ENCODE measurements at regions not wholly inside any gene's neighbourhood (a gene's known extent, or its start where the extent isn't known, plus 50 kb on each side); places are given as distances from the start of the nearest gene placed in this dataset.

DNA sequence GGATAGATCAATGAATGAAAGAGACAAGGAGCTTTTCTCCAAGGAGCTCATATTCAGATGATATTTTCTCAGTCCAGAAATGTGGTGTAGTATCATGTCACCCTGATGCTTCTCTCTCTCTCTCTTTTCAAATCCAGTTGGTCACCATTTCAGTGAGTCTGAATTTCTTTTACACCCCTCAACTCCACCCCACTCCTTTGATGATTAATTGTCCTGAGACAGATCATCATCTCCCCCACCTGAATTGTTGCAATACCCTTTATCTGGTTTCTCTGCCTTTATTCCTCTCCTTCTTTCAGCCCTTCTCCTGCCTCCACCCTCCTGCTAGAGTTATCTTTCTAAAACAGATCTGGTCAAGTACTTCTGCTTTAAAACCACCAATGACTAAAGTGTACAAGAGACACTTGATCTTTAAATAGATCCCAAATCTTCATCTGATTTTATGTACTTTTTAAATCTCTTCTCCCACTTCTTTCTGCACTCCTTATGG lies 299.8 kb downstream of the KLF5 start:
- no peak for ATAC-seq (replicated peaks in 1 of 4)
- Mint-ChIP-seq H3K9me3 (no peaks in the 10 kb centered on the region), H3K4me3 (no peak overlapping the region), H3K27ac (no peak overlapping the region), H3K4me1 (no peaks in the 10 kb centered on the region), H3K27me3 (peaks cover 0 to 3% of the 10 kb centered on the region in 2 donors), H3K36me3 (no peaks in the 10 kb centered on the region)
- H3K4me3 ChIP-seq (ENCODE audit: control insufficient read depth in 1 of 2, extremely low read depth in 1 of 2, low read length in 1 of 2): no peak overlapping the region
- CTCF ChIA-PET: interaction anchor here (0.6 kb wide), 3 partner anchors 119 to 1441 kb away, joined by 3 to 6 read pairs (median 6); no protein-coding TSS in a partner anchor
- H3K27ac ChIP-seq (ENCODE audit: low read length): no peak overlapping the region
- POLR2A ChIA-PET: no interaction called here
- H3K9me3 ChIP-seq: no peaks in the 10 kb centered on the region
- no peak for DNase-seq
- H3K27me3 ChIP-seq (replicated peaks in 1 of 2; ENCODE audit: control insufficient read depth in 2 of 2, extremely low read depth in 1 of 2, insufficient read depth in 2 of 2, low read length in 1 of 2): no peaks in the 10 kb centered on the region
- H3K4me1 ChIP-seq (ENCODE audit: control insufficient read depth in 1 of 2, extremely low read depth in 1 of 2, insufficient read depth in 2 of 2, low read length in 2 of 2): no peaks in the 10 kb centered on the region
- H3K36me3 ChIP-seq (ENCODE audit: control insufficient read depth in 2 of 2, extremely low read depth in 1 of 2, insufficient read depth in 1 of 2, low read length in 1 of 2): no peaks in the 10 kb centered on the region

DNA sequence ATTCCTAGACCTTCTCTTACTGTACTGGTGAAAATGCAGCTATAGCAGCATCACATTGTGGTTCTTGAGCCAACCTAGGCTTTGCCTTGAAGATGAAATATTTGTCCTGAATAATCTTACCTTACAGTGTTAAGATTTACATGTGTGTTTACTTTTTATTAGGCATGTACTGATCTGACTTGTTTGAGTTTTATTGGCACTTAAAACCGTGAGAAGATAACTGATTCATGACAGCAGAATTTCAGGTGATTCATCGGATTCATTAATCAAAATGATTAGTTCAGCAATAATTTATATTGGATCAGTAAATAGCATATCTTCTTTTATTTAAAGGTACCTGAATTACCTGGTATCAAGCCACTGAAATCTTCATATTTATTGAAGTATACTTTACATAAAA lies 296.3 kb downstream of the KLF5 start:
- POLR2A ChIA-PET: no interaction called here

DNA sequence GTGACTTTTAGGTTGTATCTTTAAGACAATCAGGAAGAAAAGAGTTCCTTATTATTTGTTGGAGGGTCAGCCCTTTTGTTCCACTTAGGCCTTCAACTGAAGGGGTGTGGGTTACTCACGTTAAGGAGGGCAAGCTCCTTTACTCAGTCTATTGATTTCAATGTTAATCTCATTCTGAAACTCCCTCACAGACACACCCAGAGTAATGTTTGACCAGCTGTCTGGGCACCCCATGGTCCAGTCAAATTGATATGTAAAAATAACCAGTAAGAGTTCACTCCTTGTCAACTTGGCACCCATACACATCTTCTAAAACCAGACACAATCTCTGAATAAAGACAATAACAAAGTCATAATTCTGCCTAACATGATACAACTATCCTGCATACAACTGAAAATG lies 292.9 kb downstream of the KLF5 start:
- ChIA-PET CTCF (no interaction called here), POLR2A (no interaction called here)
- H3K4me1 Mint-ChIP-seq: no peaks in the 10 kb centered on the region
- H3K27me3 Mint-ChIP-seq: peaks cover 6 to 17% of the 10 kb centered on the region in 2 donors
- Histone ChIP-seq H3K27ac (ENCODE audit: low read length) (no peak overlapping the region), H3K4me1 (ENCODE audit: control insufficient read depth in 1 of 2, extremely low read depth in 1 of 2, insufficient read depth in 2 of 2, low read length in 2 of 2) (no peaks in the 10 kb centered on the region), H3K4me3 (ENCODE audit: control insufficient read depth in 1 of 2, extremely low read depth in 1 of 2, low read length in 1 of 2) (no peak overlapping the region), H3K36me3 (ENCODE audit: control insufficient read depth in 2 of 2, extremely low read depth in 1 of 2, insufficient read depth in 1 of 2, low read length in 1 of 2) (no peaks in the 10 kb centered on the region), H3K9me3 (no peaks in the 10 kb centered on the region), H3K27me3 (replicated peaks in 1 of 2; ENCODE audit: control insufficient read depth in 2 of 2, extremely low read depth in 1 of 2, insufficient read depth in 2 of 2, low read length in 1 of 2) (peaks cover 0 to 4% of the 10 kb centered on the region in 2 experiments)
- no peaks in the 10 kb centered on the region for H3K36me3 Mint-ChIP-seq
- H3K4me3 Mint-ChIP-seq: no peak overlapping the region
- no CpG with 5 or more reads among the region's 1 CpG for WGBS (ENCODE audit: insufficient coverage)
- H3K9me3 Mint-ChIP-seq: no peaks in the 10 kb centered on the region
- no peak for DNase-seq
- no peak for ATAC-seq (replicated peaks in 1 of 4)
- no peak overlapping the region for H3K27ac Mint-ChIP-seq

More for the DNA sequence above, 296.3 kb downstream of the KLF5 start:
- peaks cover 0 to 3% of the 10 kb centered on the region in 2 donors for H3K27me3 Mint-ChIP-seq
- H3K4me3 ChIP-seq (ENCODE audit: control insufficient read depth in 1 of 2, extremely low read depth in 1 of 2, low read length in 1 of 2): no peak overlapping the region
- no peaks in the 10 kb centered on the region for H3K4me1 ChIP-seq (ENCODE audit: control insufficient read depth in 1 of 2, extremely low read depth in 1 of 2, insufficient read depth in 2 of 2, low read length in 2 of 2)
- no peaks in the 10 kb centered on the region for H3K9me3 ChIP-seq
- no peaks in the 10 kb centered on the region for H3K9me3 Mint-ChIP-seq
- no peak overlapping the region for H3K27ac ChIP-seq (ENCODE audit: low read length)
- DNase-seq: no peak
- H3K36me3 Mint-ChIP-seq: no peaks in the 10 kb centered on the region
- H3K27ac Mint-ChIP-seq: no peak overlapping the region
- CTCF ChIA-PET: no interaction called here
- H3K4me3 Mint-ChIP-seq: no peak overlapping the region
- WGBS (ENCODE audit: insufficient coverage): no CpG with 5 or more reads among the region's 2 CpGs
- H3K36me3 ChIP-seq (ENCODE audit: control insufficient read depth in 2 of 2, extremely low read depth in 1 of 2, insufficient read depth in 1 of 2, low read length in 1 of 2): no peaks in the 10 kb centered on the region
- H3K4me1 Mint-ChIP-seq: no peaks in the 10 kb centered on the region
- no peak for ATAC-seq (replicated peaks in 1 of 4)
- H3K27me3 ChIP-seq (replicated peaks in 1 of 2; ENCODE audit: control insufficient read depth in 2 of 2, extremely low read depth in 1 of 2, insufficient read depth in 2 of 2, low read length in 1 of 2): no peaks in the 10 kb centered on the region

DNA sequence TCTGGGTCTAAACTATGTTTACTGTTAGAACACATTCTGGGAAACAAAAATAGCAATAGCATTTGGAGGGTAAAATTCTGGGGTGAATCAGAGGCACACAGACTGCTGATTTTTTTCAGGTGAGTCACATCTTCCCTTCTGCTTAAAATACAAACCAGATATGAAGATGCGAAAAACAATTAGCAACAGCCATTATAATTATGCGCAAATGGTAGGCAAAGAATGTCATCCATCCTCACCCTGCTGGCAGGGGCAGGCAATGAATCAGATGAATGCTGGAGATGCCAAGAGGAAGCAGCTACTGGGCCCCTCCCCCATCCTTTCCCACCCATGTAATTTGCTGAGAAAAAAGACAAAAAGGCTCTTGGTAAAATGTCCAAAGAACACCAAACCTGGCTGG lies 282.9 kb downstream of the KLF5 start:
- Histone ChIP-seq H3K36me3 (ENCODE audit: control insufficient read depth in 2 of 2, extremely low read depth in 1 of 2, insufficient read depth in 1 of 2, low read length in 1 of 2) (no peaks in the 10 kb centered on the region), H3K27ac (ENCODE audit: low read length) (no peak overlapping the region), H3K4me3 (ENCODE audit: control insufficient read depth in 1 of 2, extremely low read depth in 1 of 2, low read length in 1 of 2) (no peak overlapping the region), H3K4me1 (ENCODE audit: control insufficient read depth in 1 of 2, extremely low read depth in 1 of 2, insufficient read depth in 2 of 2, low read length in 2 of 2) (no peaks in the 10 kb centered on the region), H3K9me3 (no peaks in the 10 kb centered on the region), H3K27me3 (replicated peaks in 1 of 2; ENCODE audit: control insufficient read depth in 2 of 2, extremely low read depth in 1 of 2, insufficient read depth in 2 of 2, low read length in 1 of 2) (no peaks in the 10 kb centered on the region)
- ChIA-PET CTCF (no interaction called here), POLR2A (no interaction called here)
- DNase-seq (no peak), ATAC-seq (replicated peaks in 1 of 4) (no peak)
- Mint-ChIP-seq H3K4me3 (no peak overlapping the region), H3K36me3 (no peaks in the 10 kb centered on the region), H3K27ac (no peak overlapping the region), H3K4me1 (no peaks in the 10 kb centered on the region), H3K27me3 (peaks cover 0 to 4% of the 10 kb centered on the region in 2 donors), H3K9me3 (no peaks in the 10 kb centered on the region)
- no CpG with 5 or more reads among the region's 2 CpGs for WGBS (ENCODE audit: insufficient coverage)

DNA sequence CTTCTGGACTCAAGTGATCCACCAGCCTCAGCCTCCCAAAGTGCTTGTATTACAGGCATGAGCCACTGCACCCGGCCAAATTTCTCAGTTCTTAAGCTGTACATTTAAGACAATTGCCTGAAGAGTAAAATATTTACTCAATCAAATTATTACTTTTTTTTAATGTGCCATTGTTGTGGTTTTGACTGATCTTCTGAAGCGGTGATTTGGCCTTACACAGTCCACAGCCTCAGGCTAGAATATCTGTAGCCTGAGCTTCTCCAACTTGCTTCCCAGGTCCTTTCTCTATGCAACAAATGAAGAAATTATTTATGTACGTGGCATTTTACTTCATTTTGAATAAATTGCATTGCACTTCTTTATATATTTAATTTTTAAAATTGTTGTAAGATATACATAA lies 281.3 kb downstream of the KLF5 start:
- Histone ChIP-seq H3K9me3 (no peaks in the 10 kb centered on the region), H3K27ac (ENCODE audit: low read length) (no peak overlapping the region), H3K27me3 (replicated peaks in 1 of 2; ENCODE audit: control insufficient read depth in 2 of 2, extremely low read depth in 1 of 2, insufficient read depth in 2 of 2, low read length in 1 of 2) (no peaks in the 10 kb centered on the region), H3K36me3 (ENCODE audit: control insufficient read depth in 2 of 2, extremely low read depth in 1 of 2, insufficient read depth in 1 of 2, low read length in 1 of 2) (no peaks in the 10 kb centered on the region), H3K4me1 (ENCODE audit: control insufficient read depth in 1 of 2, extremely low read depth in 1 of 2, insufficient read depth in 2 of 2, low read length in 2 of 2) (no peaks in the 10 kb centered on the region), H3K4me3 (ENCODE audit: control insufficient read depth in 1 of 2, extremely low read depth in 1 of 2, low read length in 1 of 2) (no peak overlapping the region)
- no CpG with 5 or more reads among the region's 3 CpGs for WGBS (ENCODE audit: insufficient coverage)
- ATAC-seq (replicated peaks in 1 of 4) (no peak), DNase-seq (no peak)
- CTCF ChIA-PET: no interaction called here
- Mint-ChIP-seq H3K4me3 (no peak overlapping the region), H3K27me3 (no peaks in the 10 kb centered on the region), H3K27ac (no peak overlapping the region), H3K4me1 (no peaks in the 10 kb centered on the region), H3K36me3 (no peaks in the 10 kb centered on the region), H3K9me3 (no peaks in the 10 kb centered on the region)
- POLR2A ChIA-PET: no interaction called here

DNA sequence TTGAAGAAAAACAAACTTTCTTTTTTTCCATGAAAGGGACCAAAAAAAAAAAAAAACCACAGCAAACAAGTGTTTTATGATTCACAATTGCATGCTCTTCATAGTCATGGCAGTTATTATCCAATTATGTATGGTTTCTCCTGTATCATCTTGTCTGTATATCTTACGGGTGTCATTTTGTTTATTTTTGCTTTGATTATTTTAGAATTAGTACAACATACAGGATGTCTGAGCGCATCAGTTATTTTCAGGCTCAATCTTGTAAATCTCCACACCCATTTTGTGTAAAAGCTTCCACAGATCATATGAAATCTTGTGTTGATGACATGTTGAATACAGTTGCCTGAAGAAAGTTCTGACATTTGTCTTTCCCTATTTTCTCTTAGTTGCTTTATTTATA lies 280.3 kb downstream of the KLF5 start:
- Histone ChIP-seq H3K9me3 (no peaks in the 10 kb centered on the region), H3K4me1 (ENCODE audit: control insufficient read depth in 1 of 2, extremely low read depth in 1 of 2, insufficient read depth in 2 of 2, low read length in 2 of 2) (no peaks in the 10 kb centered on the region), H3K27me3 (replicated peaks in 1 of 2; ENCODE audit: control insufficient read depth in 2 of 2, extremely low read depth in 1 of 2, insufficient read depth in 2 of 2, low read length in 1 of 2) (no peaks in the 10 kb centered on the region), H3K27ac (ENCODE audit: low read length) (no peak overlapping the region), H3K36me3 (ENCODE audit: control insufficient read depth in 2 of 2, extremely low read depth in 1 of 2, insufficient read depth in 1 of 2, low read length in 1 of 2) (no peaks in the 10 kb centered on the region), H3K4me3 (ENCODE audit: control insufficient read depth in 1 of 2, extremely low read depth in 1 of 2, low read length in 1 of 2) (no peak overlapping the region)
- H3K4me1 Mint-ChIP-seq: no peaks in the 10 kb centered on the region
- H3K27ac Mint-ChIP-seq: no peak overlapping the region
- ChIA-PET POLR2A (no interaction called here), CTCF (no interaction called here)
- no CpG with 5 or more reads among the region's 2 CpGs for WGBS (ENCODE audit: insufficient coverage)
- DNase-seq (no peak), ATAC-seq (replicated peaks in 1 of 4) (no peak)
- no peaks in the 10 kb centered on the region for H3K27me3 Mint-ChIP-seq
- no peaks in the 10 kb centered on the region for H3K9me3 Mint-ChIP-seq
- no peaks in the 10 kb centered on the region for H3K36me3 Mint-ChIP-seq
- no peak overlapping the region for H3K4me3 Mint-ChIP-seq

DNA sequence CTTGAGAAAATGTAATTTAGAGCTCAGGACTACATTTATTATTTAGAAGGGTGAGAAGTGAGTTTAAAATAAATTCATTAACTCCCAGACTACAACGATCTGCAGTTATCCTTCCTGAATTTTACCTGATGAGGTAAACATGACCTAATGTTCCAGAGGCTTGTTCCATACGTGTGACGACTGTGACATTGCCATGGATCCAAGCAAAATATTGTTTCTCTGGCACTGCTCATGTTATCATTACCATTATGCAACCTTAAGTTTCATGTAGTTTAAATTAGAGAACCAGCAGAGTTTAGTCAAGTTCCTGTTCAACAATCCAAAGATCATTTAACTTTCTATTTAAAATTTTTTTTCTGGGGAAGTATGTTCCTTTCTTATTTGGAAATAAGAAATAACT lies 279.6 kb downstream of the KLF5 start:
- H3K4me1 ChIP-seq (ENCODE audit: control insufficient read depth in 1 of 2, extremely low read depth in 1 of 2, insufficient read depth in 2 of 2, low read length in 2 of 2): no peaks in the 10 kb centered on the region
- DNase-seq: no peak
- no peak overlapping the region for H3K4me3 Mint-ChIP-seq
- no peak overlapping the region for H3K4me3 ChIP-seq (ENCODE audit: control insufficient read depth in 1 of 2, extremely low read depth in 1 of 2, low read length in 1 of 2)
- no peaks in the 10 kb centered on the region for H3K9me3 Mint-ChIP-seq
- H3K4me1 Mint-ChIP-seq: no peaks in the 10 kb centered on the region
- H3K36me3 ChIP-seq (ENCODE audit: control insufficient read depth in 2 of 2, extremely low read depth in 1 of 2, insufficient read depth in 1 of 2, low read length in 1 of 2): no peaks in the 10 kb centered on the region
- ATAC-seq (replicated peaks in 1 of 4): no peak
- ChIA-PET CTCF (no interaction called here), POLR2A (no interaction called here)
- H3K36me3 Mint-ChIP-seq: no peaks in the 10 kb centered on the region
- 80% methylated on average over 2 of the region's 3 CpGs for WGBS (ENCODE audit: insufficient coverage)
- H3K27me3 Mint-ChIP-seq: no peaks in the 10 kb centered on the region
- no peak overlapping the region for H3K27ac ChIP-seq (ENCODE audit: low read length)
- no peaks in the 10 kb centered on the region for H3K27me3 ChIP-seq (replicated peaks in 1 of 2; ENCODE audit: control insufficient read depth in 2 of 2, extremely low read depth in 1 of 2, insufficient read depth in 2 of 2, low read length in 1 of 2)
- H3K27ac Mint-ChIP-seq: no peak overlapping the region
- H3K9me3 ChIP-seq: no peaks in the 10 kb centered on the region

Data from T-cell (primary cell).